Liver (tissue), 7 donors: ENCODE measurements at regions not wholly inside any gene's neighbourhood (a gene's known extent, or its start where the extent isn't known, plus 50 kb on each side); places are given as distances from the start of the nearest gene placed in this dataset.

ENCODE experiments used
- DNase-seq: peaks from one replicate; pipeline ENCODE4 v3.0.0-alpha.2; 2017; ENCODE audit warnings: low spot score
- H3K27ac ChIP-seq, 2 donors: one replicate each; pipeline ENCODE4 v1.7.0; 2013; ENCODE audit warnings: inconsistent platforms in 2 of 2, low read length in 2 of 2, control low read depth in 1 of 2, low read depth in 1 of 2, mild to moderate bottlenecking in 1 of 2
- H3K27me3 ChIP-seq, 4 donors: one replicate each; pipeline versions ENCODE4 v1.6.1 to v1.7.0; 2013; ENCODE audit warnings: low read length in 3 of 4, inconsistent platforms in 1 of 4, mild to moderate bottlenecking in 1 of 4, moderate library complexity in 1 of 4; ENCODE audit not compliant: control insufficient read depth in 4 of 4, insufficient read depth in 4 of 4
- H3K36me3 ChIP-seq, 4 donors: one replicate each; pipeline versions ENCODE4 v1.6.1 to v1.7.0; 2013; ENCODE audit warnings: low read length in 3 of 4, mild to moderate bottlenecking in 3 of 4, low read depth in 1 of 4, moderate library complexity in 1 of 4; ENCODE audit not compliant: control insufficient read depth in 4 of 4, insufficient read depth in 3 of 4
- H3K4me1 ChIP-seq, 4 donors: one replicate each; pipeline versions ENCODE4 v1.6.1 to v1.7.0; 2013; ENCODE audit warnings: low read length in 3 of 4, mild to moderate bottlenecking in 3 of 4, moderate library complexity in 1 of 4; ENCODE audit not compliant: control insufficient read depth in 4 of 4, insufficient read depth in 4 of 4
- H3K4me3 ChIP-seq, 3 donors: one replicate each; pipeline versions ENCODE4 v1.6.1 to v1.7.0; 2013; ENCODE audit warnings: low read length in 3 of 3, control low read depth in 1 of 3, low read depth in 1 of 3, mild to moderate bottlenecking in 1 of 3
- H3K9ac ChIP-seq, 2 donors: one replicate each; pipeline ENCODE4 v1.7.0; 2013; ENCODE audit warnings: low read length in 2 of 2, mild to moderate bottlenecking in 2 of 2, moderate library complexity in 2 of 2, control low read depth in 1 of 2, low read depth in 1 of 2
- H3K9me3 ChIP-seq, 4 donors: one replicate each; pipeline versions ENCODE4 v1.6.1 to v1.7.0; 2013; ENCODE audit warnings: low read length in 3 of 4; ENCODE audit not compliant: control insufficient read depth in 4 of 4
- EGR1 ChIP-seq, 2 donors: IDR thresholded peaks; 2 replicates each; pipeline ENCODE4 v1.6.1; 2016 to 2018; ENCODE audit warnings: antibody characterized with exemption in 2 of 2, low read depth in 2 of 2
- FOXA1 ChIP-seq: IDR thresholded peaks from 2 replicates; pipeline ENCODE4 v1.6.1; 2016; ENCODE audit warnings: antibody characterized with exemption
- FOXA2 ChIP-seq: IDR thresholded peaks from 2 replicates; pipeline ENCODE4 v1.6.1; 2016; ENCODE audit warnings: antibody characterized with exemption
- GABPA ChIP-seq, 2 donors: IDR thresholded peaks in 1 of 2; conservative IDR thresholded peaks in 1 of 2; 2 replicates each; pipeline ENCODE4 v1.6.1; 2016; ENCODE audit warnings: antibody characterized with exemption in 2 of 2, mild to moderate bottlenecking in 1 of 2, moderate library complexity in 1 of 2
- HNF4A ChIP-seq, 2 donors: conservative IDR thresholded peaks; 2 replicates each; pipeline ENCODE4 v1.6.1; 2016; ENCODE audit warnings: antibody characterized with exemption in 2 of 2, mild to moderate bottlenecking in 2 of 2
- HNF4G ChIP-seq: IDR thresholded peaks from 2 replicates; pipeline ENCODE4 v1.6.1; 2016; ENCODE audit warnings: antibody characterized with exemption
- JUND ChIP-seq, 2 donors: IDR thresholded peaks; 2 replicates each; pipeline ENCODE4 v1.6.1; 2016; ENCODE audit warnings: antibody characterized with exemption in 2 of 2
- MAX ChIP-seq: IDR thresholded peaks from 2 replicates; pipeline ENCODE4 v1.6.1; 2016; ENCODE audit warnings: antibody characterized with exemption
- NR2F2 ChIP-seq: IDR thresholded peaks from 2 replicates; pipeline ENCODE4 v1.6.1; 2016; ENCODE audit warnings: antibody characterized with exemption
- RAD21 ChIP-seq, 2 donors: IDR thresholded peaks; 2 replicates each; pipeline ENCODE4 v1.6.1; 2016; ENCODE audit warnings: antibody characterized with exemption in 2 of 2, mild to moderate bottlenecking in 2 of 2
- REST ChIP-seq: IDR thresholded peaks from 2 replicates; pipeline ENCODE4 v1.6.1; 2016; ENCODE audit warnings: antibody characterized with exemption, mild to moderate bottlenecking
- RXRA ChIP-seq, 2 donors: IDR thresholded peaks; 2 replicates each; pipeline ENCODE4 v1.6.1; 2017 to 2018; ENCODE audit warnings: antibody characterized with exemption in 2 of 2, mild to moderate bottlenecking in 1 of 2
- SP1 ChIP-seq: IDR thresholded peaks from 2 replicates; pipeline ENCODE4 v1.6.1; 2018; ENCODE audit warnings: antibody characterized with exemption, mild to moderate bottlenecking
- YY1 ChIP-seq: IDR thresholded peaks from 2 replicates; pipeline ENCODE4 v1.6.1; 2016; ENCODE audit warnings: antibody characterized with exemption, mild to moderate bottlenecking
- WGBS: extraction: QIAGEN DNeasy Blood & Tissue Kit; methylation state at CpG from one replicate; pipeline ENCODE4 v1.1.7; 2013; 5-methylcytosine and 5-hydroxymethylcytosine counted together
- TF ChIP-seq, protein P1 (sequence below): IDR thresholded peaks from 2 replicates; pipeline ENCODE4 v1.6.1; 2016; ENCODE audit warnings: antibody characterized with exemption
- TF ChIP-seq, protein P2 (sequence below): IDR thresholded peaks from 2 replicates; pipeline ENCODE4 v1.6.1; 2016; ENCODE audit warnings: antibody characterized with exemption
- donor health status: healthy.
- donor health status: healthy.
- donor health status: healthy.
- donor health status: healthy.

DNA sequence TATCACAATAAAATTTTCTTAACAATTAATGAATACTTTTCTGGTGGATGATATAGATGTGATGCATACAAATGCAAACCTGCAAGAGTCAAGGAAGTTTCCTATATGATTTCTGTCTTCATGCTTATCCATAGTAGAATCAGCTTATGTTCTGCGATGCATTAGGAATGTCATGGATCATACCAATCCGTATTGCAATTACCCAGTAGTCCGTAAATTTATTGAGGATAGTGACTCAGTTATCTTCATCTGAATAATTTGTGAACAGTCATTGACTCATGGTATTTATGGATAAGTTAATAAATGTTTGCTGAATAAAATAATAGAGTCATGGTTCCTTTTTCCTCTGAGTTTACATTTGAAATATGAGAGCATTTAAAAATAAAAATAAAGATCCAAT, 483.4 kb downstream of the LRFN5 start:
- Histone ChIP-seq H3K27me3 (no peaks in the 10 kb centered on the region), H3K4me3 (no peak overlapping the region), H3K36me3 (no peaks in the 10 kb centered on the region), H3K9me3 (peaks cover 0 to under 1% (median 0%) of the 10 kb centered on the region in 4 donors), H3K27ac (no peak overlapping the region), H3K9ac (no peak overlapping the region), H3K4me1 (no peaks in the 10 kb centered on the region)
- no peak for DNase-seq
- WGBS, result 80% methylated on average over 3 of the region's 3 CpGs
- TF ChIP-seq HNF4G (no peak), REST (no peak), GABPA (IDR thresholded peaks at IDR 0.05 in 1 of 2, conservative IDR thresholded peaks at IDR 0.05 in 1 of 2) (no peak), NR2F2 (no peak), JUND (IDR thresholded peaks at IDR 0.05) (no peak), FOXA1 (no peak), EGR1 (IDR thresholded peaks at IDR 0.05; ENCODE audit: low read depth in 2 of 2) (no peak), MAX (no peak), SP1 (no peak), YY1 (no peak), HNF4A (conservative IDR thresholded peaks at IDR 0.05) (no peak), RXRA (IDR thresholded peaks at IDR 0.05) (no peak), FOXA2 (no peak), RAD21 (IDR thresholded peaks at IDR 0.05) (no peak)
- TF ChIP-seq, protein P1, sequence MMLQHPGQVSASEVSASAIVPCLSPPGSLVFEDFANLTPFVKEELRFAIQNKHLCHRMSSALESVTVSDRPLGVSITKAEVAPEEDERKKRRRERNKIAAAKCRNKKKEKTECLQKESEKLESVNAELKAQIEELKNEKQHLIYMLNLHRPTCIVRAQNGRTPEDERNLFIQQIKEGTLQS, result no peak
- TF ChIP-seq, protein P2, sequence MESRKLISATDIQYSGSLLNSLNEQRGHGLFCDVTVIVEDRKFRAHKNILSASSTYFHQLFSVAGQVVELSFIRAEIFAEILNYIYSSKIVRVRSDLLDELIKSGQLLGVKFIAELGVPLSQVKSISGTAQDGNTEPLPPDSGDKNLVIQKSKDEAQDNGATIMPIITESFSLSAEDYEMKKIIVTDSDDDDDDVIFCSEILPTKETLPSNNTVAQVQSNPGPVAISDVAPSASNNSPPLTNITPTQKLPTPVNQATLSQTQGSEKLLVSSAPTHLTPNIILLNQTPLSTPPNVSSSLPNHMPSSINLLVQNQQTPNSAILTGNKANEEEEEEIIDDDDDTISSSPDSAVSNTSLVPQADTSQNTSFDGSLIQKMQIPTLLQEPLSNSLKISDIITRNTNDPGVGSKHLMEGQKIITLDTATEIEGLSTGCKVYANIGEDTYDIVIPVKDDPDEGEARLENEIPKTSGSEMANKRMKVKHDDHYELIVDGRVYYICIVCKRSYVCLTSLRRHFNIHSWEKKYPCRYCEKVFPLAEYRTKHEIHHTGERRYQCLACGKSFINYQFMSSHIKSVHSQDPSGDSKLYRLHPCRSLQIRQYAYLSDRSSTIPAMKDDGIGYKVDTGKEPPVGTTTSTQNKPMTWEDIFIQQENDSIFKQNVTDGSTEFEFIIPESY, result no peak

GRCh38 chr14:42079911-42080310, 473.2 kb downstream of the LRFN5 start:
- Histone ChIP-seq H3K4me1 (no peaks in the 10 kb centered on the region), H3K36me3 (no peaks in the 10 kb centered on the region), H3K4me3 (no peak overlapping the region), H3K27me3 (no peaks in the 10 kb centered on the region), H3K9ac (no peak overlapping the region), H3K27ac (no peak overlapping the region), H3K9me3 (no peaks in the 10 kb centered on the region)
- no peak for DNase-seq
- TF ChIP-seq FOXA2, result no peak
- no peak for TF ChIP-seq HNF4A (conservative IDR thresholded peaks at IDR 0.05)
- no peak for TF ChIP-seq HNF4G
